Right lobe of liver (tissue), 6 donors: ENCODE measurements at regions not wholly inside any gene's neighbourhood (a gene's known extent, or its start where the extent isn't known, plus 50 kb on each side); places are given as distances from the start of the nearest gene placed in this dataset.

Experiments used
- ATAC-seq, 4 donors: fragments of 200-7000 bp; cut with Tn5 transposase; one replicate each; pipeline ENCODE4 v1.9.1; 2020; ENCODE audit warnings: mild to moderate bottlenecking in 4 of 4, moderate library complexity in 4 of 4
- DNase-seq, 3 donors: peaks; one replicate each; pipeline ENCODE4 v3.0.0-alpha.2; 2020
- H3K27ac ChIP-seq, 3 donors: fragments of 200-600 bp; one replicate each; pipeline ENCODE4 v1.8.0; 2022
- H3K27me3 ChIP-seq, 2 donors: fragments of 200-600 bp; one replicate each; pipeline ENCODE4 v1.8.0; 2022
- H3K36me3 ChIP-seq, 4 donors: fragments of 200-600 bp; sonication (generic) in 1 of 4; one replicate each; pipeline versions ENCODE4 v1.5.1 to v1.8.0; 2017 to 2022; ENCODE audit warnings: control low read depth in 1 of 4
- H3K4me1 ChIP-seq, 4 donors: fragments of 200-600 bp; sonication (generic) in 1 of 4; one replicate each; pipeline versions ENCODE4 v1.5.1 to v1.8.0; 2017 to 2022; ENCODE audit warnings: control low read depth in 1 of 4
- H3K4me3 ChIP-seq, 3 donors: fragments of 200-600 bp; one replicate each; pipeline ENCODE4 v1.8.0; 2022
- H3K9me3 ChIP-seq, 4 donors: fragments of 200-600 bp; sonication (generic) in 1 of 4; one replicate each; pipeline versions ENCODE4 v1.5.1 to v1.8.0; 2017 to 2022; ENCODE audit warnings: control low read depth in 1 of 4
- CTCF ChIP-seq, 4 donors: fragments of 200-600 bp in 3 of 4; fragments of 450-650 bp in 1 of 4; IDR thresholded peaks; one replicate each; pipeline versions ENCODE4 v1.5.1 to v1.8.0; 2016 to 2022; ENCODE audit warnings: antibody characterized with exemption in 4 of 4, mild to moderate bottlenecking in 2 of 4
- POLR2A ChIP-seq: fragments of 450-650 bp; IDR thresholded peaks from one replicate; pipeline ENCODE4 v1.6.1; 2017; ENCODE audit warnings: antibody characterized with exemption, mild to moderate bottlenecking
- WGBS: methylation state at CpG from one replicate; pipeline ENCODE4 v1.1.6; 2018; ENCODE audit warnings: low coverage, low lambda C conversion rate; ENCODE audit not compliant: insufficient coverage; ENCODE audit errors: missing lambda C conversion rate; 5-methylcytosine and 5-hydroxymethylcytosine counted together
- intact Hi-C, 2 donors: fragments of 100-400 bp; cut with DNase I; formaldehyde crosslinking; loops; one replicate each; pipeline versions ENCODE4 v1.11.2 to v1.14.1; 2022
- donor health status: DM: no; HTN: yes; CAD: no.
- donor health status: DM: no; HTN: no; CAD: no.
- donor health status: DM: no; HTN: no; CAD: no.
- donor health status: DM: no; HTN: yes; CAD: no.
- donor health status: DM: no; HTN: yes; CAD: no.

GRCh38 chr6:154885214-154885613 is 109.9 kb upstream of the TIAM2 start:
- Histone ChIP-seq H3K27ac (no peak overlapping the region), H3K4me3 (no peak overlapping the region), H3K27me3 (no peaks in the 10 kb centered on the region), H3K4me1 (no peaks in the 10 kb centered on the region), H3K9me3 (no peaks in the 10 kb centered on the region), H3K36me3 (no peaks in the 10 kb centered on the region)
- intact Hi-C loops = no loop called here
- WGBS = 90% methylated on average over 2 of the region's 2 CpGs
- TF ChIP-seq POLR2A (no peak), CTCF (IDR thresholded peaks at IDR 0.05) (no peak)
- no peak for DNase-seq
- no peak for ATAC-seq

DNA sequence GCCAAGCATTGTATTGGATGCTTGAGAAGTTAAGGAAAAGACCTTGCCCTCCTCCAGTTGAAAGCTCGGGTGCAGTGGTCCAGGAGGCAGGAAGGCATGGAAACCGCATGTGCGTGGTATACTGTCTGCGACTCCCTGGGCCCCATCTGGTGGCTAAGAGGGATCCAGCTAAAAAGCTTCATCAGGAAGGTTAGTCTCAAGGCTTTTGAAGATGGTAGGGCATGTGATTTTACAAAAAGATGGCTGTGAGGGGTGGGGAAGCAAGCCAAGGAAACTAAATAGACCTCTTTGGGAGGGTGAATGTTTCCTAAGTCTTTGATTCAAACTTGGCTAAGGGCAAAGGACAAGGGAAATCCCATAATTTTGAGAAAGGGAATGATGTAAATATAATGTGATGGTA is 109.1 kb upstream of the TIAM2 start:
- Histone ChIP-seq H3K27ac (no peak overlapping the region), H3K27me3 (no peaks in the 10 kb centered on the region), H3K4me1 (peaks cover 0 to 3% (median 0%) of the 10 kb centered on the region in 4 donors), H3K9me3 (no peaks in the 10 kb centered on the region), H3K36me3 (no peaks in the 10 kb centered on the region), H3K4me3 (no peak overlapping the region)
- intact Hi-C loops = no loop called here
- no peak for TF ChIP-seq CTCF (IDR thresholded peaks at IDR 0.05)
- no peak for TF ChIP-seq POLR2A
- ATAC-seq = no peak
- 100% methylated on average over 4 of the region's 4 CpGs for WGBS
- no peak for DNase-seq

GRCh38 chr6:154886471-154886870 is 108.6 kb upstream of the TIAM2 start:
- no peak for ATAC-seq

DNA sequence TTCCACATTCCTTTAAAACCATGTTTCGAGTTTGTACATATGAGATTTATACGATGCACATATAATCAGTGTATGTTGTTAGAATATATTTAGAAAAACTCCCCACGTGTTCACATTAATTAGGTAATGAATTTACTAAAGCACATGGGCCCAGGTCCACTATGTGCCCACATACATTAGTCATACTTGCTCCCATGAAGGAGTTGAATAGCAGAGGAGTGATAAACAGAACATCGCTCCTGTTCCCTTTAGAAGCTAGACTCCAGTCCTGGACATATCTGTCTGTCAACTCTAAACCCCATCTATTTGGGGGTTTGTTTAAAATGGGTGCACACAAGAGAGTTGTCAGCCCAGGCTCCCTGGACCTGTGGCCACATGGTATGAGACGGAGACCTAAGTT is 108.1 kb upstream of the TIAM2 start:
- H3K27me3 ChIP-seq = no peaks in the 10 kb centered on the region
- no peaks in the 10 kb centered on the region for H3K9me3 ChIP-seq
- WGBS = 89% methylated on average over 5 of the region's 5 CpGs
- no peak overlapping the region for H3K4me3 ChIP-seq
- intact Hi-C loops = no loop called here
- no peak for DNase-seq
- no peaks in the 10 kb centered on the region for H3K36me3 ChIP-seq
- ATAC-seq = no peak
- peaks cover 0 to 13% (median 0%) of the 10 kb centered on the region in 4 donors for H3K4me1 ChIP-seq
- no peak overlapping the region for H3K27ac ChIP-seq
- TF ChIP-seq POLR2A (no peak), CTCF (IDR thresholded peaks at IDR 0.05) (no peak)

More at GRCh38 chr6:154886471-154886870, 108.6 kb upstream of the TIAM2 start:
- Histone ChIP-seq H3K4me1 (peaks cover 0 to 8% (median 0%) of the 10 kb centered on the region in 4 donors), H3K9me3 (no peaks in the 10 kb centered on the region), H3K36me3 (no peaks in the 10 kb centered on the region), H3K27ac (no peak overlapping the region), H3K27me3 (no peaks in the 10 kb centered on the region), H3K4me3 (no peak overlapping the region)
- intact Hi-C loops = no loop called here
- no peak for DNase-seq
- TF ChIP-seq CTCF (IDR thresholded peaks at IDR 0.05) = no peak
- TF ChIP-seq POLR2A = no peak
